HFFc6 (cell line): ENCODE measurements at regions not wholly inside any gene's neighbourhood (a gene's known extent, or its start where the extent isn't known, plus 50 kb on each side); places are given as distances from the start of the nearest gene placed in this dataset.

Source experiments
- DNase-seq: peaks from one replicate; pipeline ENCODE4 v3.0.0-alpha.2; 2018
- H3K27ac Mint-ChIP-seq: 2 replicates; pipeline ENCODE4 v1.8.0; 2020; ENCODE audit warnings: mild to moderate bottlenecking, mixed read lengths
- H3K27me3 Mint-ChIP-seq: 2 replicates; pipeline ENCODE4 v1.8.0; 2021; ENCODE audit warnings: mild to moderate bottlenecking, moderate library complexity, mixed read lengths; ENCODE audit not compliant: insufficient read depth
- H3K36me3 Mint-ChIP-seq: 2 replicates; pipeline ENCODE4 v1.8.0; 2021; ENCODE audit warnings: low read depth, mixed read lengths
- H3K4me1 Mint-ChIP-seq: 2 replicates; pipeline ENCODE4 v1.8.0; 2020; ENCODE audit warnings: low read depth, mixed read lengths
- H3K4me3 Mint-ChIP-seq: 2 replicates; pipeline ENCODE4 v1.8.0; 2020; ENCODE audit warnings: mild to moderate bottlenecking, moderate library complexity, mixed read lengths
- H3K9me3 Mint-ChIP-seq: 2 replicates; pipeline ENCODE4 v1.8.0; 2020; ENCODE audit warnings: mild to moderate bottlenecking, mixed read lengths
- CTCF ChIP-seq: fragments of 200-600 bp; sonication (generic); IDR thresholded peaks from 2 replicates; pipeline ENCODE4 v1.5.0; 2021; ENCODE audit warnings: antibody characterized with exemption, mild to moderate bottlenecking

- no peaks in the 10 kb centered on the region for H3K9me3 Mint-ChIP-seq
- no peaks in the 10 kb centered on the region for H3K36me3 Mint-ChIP-seq
- H3K4me1 Mint-ChIP-seq, result peaks cover 22% of the 10 kb centered on the region
- H3K27me3 Mint-ChIP-seq, result peaks cover 14% of the 10 kb centered on the region
- no peak for DNase-seq
- no peak overlapping the region for H3K27ac Mint-ChIP-seq
- H3K4me3 Mint-ChIP-seq, result no peak overlapping the region
- TF ChIP-seq CTCF, result no peak
These were observed 83.2 kb downstream of the RDH14 start for GRCh38 chr2:18477293-18477692.

GRCh38 chr2:18476484-18476883 is 84.0 kb downstream of the RDH14 start:
- no peak for TF ChIP-seq CTCF
- Mint-ChIP-seq H3K4me1 (peaks cover 22% of the 10 kb centered on the region), H3K4me3 (no peak overlapping the region), H3K27me3 (peaks cover 14% of the 10 kb centered on the region), H3K36me3 (no peaks in the 10 kb centered on the region), H3K9me3 (no peaks in the 10 kb centered on the region), H3K27ac (no peak overlapping the region)
- DNase-seq, result no peak

GRCh38 chr2:18475884-18476283 is 84.6 kb downstream of the RDH14 start:
- H3K4me3 Mint-ChIP-seq, result no peak overlapping the region
- no peak overlapping the region for H3K27ac Mint-ChIP-seq
- no peaks in the 10 kb centered on the region for H3K9me3 Mint-ChIP-seq
- no peaks in the 10 kb centered on the region for H3K36me3 Mint-ChIP-seq
- peaks cover 17% of the 10 kb centered on the region for H3K27me3 Mint-ChIP-seq
- peaks cover 22% of the 10 kb centered on the region for H3K4me1 Mint-ChIP-seq
- no peak for TF ChIP-seq CTCF
- DNase-seq, result no peak

GRCh38 chr2:18474700-18475099 is 85.8 kb downstream of the RDH14 start:
- no peak for TF ChIP-seq CTCF
- Mint-ChIP-seq H3K9me3 (no peaks in the 10 kb centered on the region), H3K4me3 (no peak overlapping the region), H3K27ac (no peak overlapping the region), H3K27me3 (peaks cover 12% of the 10 kb centered on the region), H3K4me1 (peaks cover 22% of the 10 kb centered on the region), H3K36me3 (no peaks in the 10 kb centered on the region)
- DNase-seq, result no peak

- peaks cover 7% of the 10 kb centered on the region for H3K27me3 Mint-ChIP-seq
- no peak for TF ChIP-seq CTCF
- H3K4me1 Mint-ChIP-seq, result peaks cover 22% of the 10 kb centered on the region
- peak overlapping the region; percentile 77 for H3K27ac Mint-ChIP-seq
- H3K36me3 Mint-ChIP-seq, result no peaks in the 10 kb centered on the region
- peak; percentile 76 for DNase-seq
- H3K9me3 Mint-ChIP-seq, result no peaks in the 10 kb centered on the region
- H3K4me3 Mint-ChIP-seq, result peak overlapping the region; percentile 63
These were observed 86.9 kb downstream of the RDH14 start for GRCh38 chr2:18473241-18474181.
